Lower leg skin (tissue), 3 donors: ENCODE measurements at regions not wholly inside any gene's neighbourhood (a gene's known extent, or its start where the extent isn't known, plus 50 kb on each side); places are given as distances from the start of the nearest gene placed in this dataset.

Experiments
- CTCF ChIP-seq, 3 donors: fragments of 450-650 bp; IDR thresholded peaks; one replicate each; pipeline ENCODE4 v1.5.1; 2016; ENCODE audit warnings: antibody characterized with exemption in 3 of 3, mild to moderate bottlenecking in 3 of 3, moderate library complexity in 2 of 3
- POLR2A ChIP-seq, 2 donors: fragments of 450-650 bp; IDR thresholded peaks; one replicate each; pipeline ENCODE4 v1.6.1; 2016 to 2017; ENCODE audit warnings: antibody characterized with exemption in 2 of 2, mild to moderate bottlenecking in 1 of 2, moderate library complexity in 1 of 2

- TF ChIP-seq CTCF (IDR thresholded peaks at IDR 0.05), result no peak
- TF ChIP-seq POLR2A (IDR thresholded peaks at IDR 0.05), result no peak
Measured at GRCh38 chr20:57879437-57879778, 169.6 kb upstream of the PMEPA1 start.
